KMS-11 (cell line): ENCODE measurements at regions not wholly inside any gene's neighbourhood (a gene's known extent, or its start where the extent isn't known, plus 50 kb on each side); places are given as distances from the start of the nearest gene placed in this dataset.

Source experiments
- H2AFZ ChIP-seq: fragments of 200-600 bp; sonication (generic); 2 replicates; pipeline ENCODE4 v1.6.1; 2016; ENCODE audit warnings: antibody characterized with exemption, mixed run types, low read depth
- H3K27ac ChIP-seq: fragments of 200-600 bp; sonication (generic); 2 replicates; pipeline ENCODE4 v1.6.1; 2016; ENCODE audit warnings: mild to moderate bottlenecking, mixed run types
- H3K27me3 ChIP-seq: fragments of 200-600 bp; sonication (generic); 2 replicates; pipeline ENCODE4 v1.6.1; 2017; ENCODE audit warnings: mild to moderate bottlenecking, low read depth, mixed run types, moderate library complexity; ENCODE audit not compliant: insufficient read depth
- H3K36me3 ChIP-seq: fragments of 200-600 bp; sonication (generic); 2 replicates; pipeline ENCODE4 v1.6.1; 2017; ENCODE audit warnings: mild to moderate bottlenecking, mixed run types; ENCODE audit not compliant: insufficient read depth
- H3K4me1 ChIP-seq: fragments of 200-600 bp; sonication (generic); 2 replicates; pipeline ENCODE4 v1.6.1; 2016; ENCODE audit warnings: mild to moderate bottlenecking, low read depth, mixed run types; ENCODE audit not compliant: poor library complexity, severe bottlenecking
- H3K4me2 ChIP-seq: fragments of 200-600 bp; sonication (generic); 2 replicates; pipeline ENCODE4 v1.7.0; 2016; ENCODE audit warnings: mild to moderate bottlenecking, mixed run types
- H3K4me3 ChIP-seq: fragments of 200-600 bp; sonication (generic); IDR thresholded peaks from 2 replicates; pipeline ENCODE4 v1.6.1; 2017; ENCODE audit warnings: low read depth, low read length, mixed read lengths; ENCODE audit not compliant: insufficient read depth
- H3K79me2 ChIP-seq: fragments of 200-600 bp; sonication (generic); 2 replicates; pipeline ENCODE4 v1.6.1; 2016; ENCODE audit warnings: low read depth, mixed run types; ENCODE audit not compliant: insufficient read depth
- H3K9ac ChIP-seq: fragments of 200-600 bp; sonication (generic); 2 replicates; pipeline ENCODE4 v1.6.1; 2016; ENCODE audit warnings: mild to moderate bottlenecking, mixed run types
- H4K20me1 ChIP-seq: fragments of 200-600 bp; sonication (generic); 2 replicates; pipeline ENCODE4 v1.6.1; 2016; ENCODE audit warnings: mild to moderate bottlenecking, mixed run types; ENCODE audit not compliant: insufficient read depth
- TF ChIP-seq, protein P1 (sequence below): fragments of 200-600 bp; sonication (generic); conservative IDR thresholded peaks from 2 replicates; pipeline ENCODE4 v1.6.1; 2017; ENCODE audit warnings: low read depth, mild to moderate bottlenecking, antibody characterized with exemption, low read length, moderate library complexity, mixed read lengths

DNA sequence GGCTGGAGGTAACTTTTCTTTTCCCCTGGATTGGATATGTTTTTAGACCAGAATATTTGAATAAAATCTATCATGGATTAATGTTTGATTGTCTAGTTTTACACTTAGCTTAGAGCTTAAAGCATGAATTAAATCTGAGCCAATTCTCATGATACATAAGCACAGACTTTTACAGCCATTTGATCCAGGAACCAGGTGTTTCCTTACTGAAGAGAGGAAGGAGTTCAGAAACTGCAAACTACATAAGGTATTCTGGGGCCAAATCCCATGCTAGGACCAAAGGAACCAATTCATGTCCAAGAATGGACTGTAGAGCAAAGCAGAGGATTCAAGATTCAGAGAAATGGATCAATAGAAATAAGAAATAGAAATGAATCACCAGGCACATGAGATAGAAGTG, 360.4 kb upstream of the ZNF608 start:
- TF ChIP-seq, protein P1, sequence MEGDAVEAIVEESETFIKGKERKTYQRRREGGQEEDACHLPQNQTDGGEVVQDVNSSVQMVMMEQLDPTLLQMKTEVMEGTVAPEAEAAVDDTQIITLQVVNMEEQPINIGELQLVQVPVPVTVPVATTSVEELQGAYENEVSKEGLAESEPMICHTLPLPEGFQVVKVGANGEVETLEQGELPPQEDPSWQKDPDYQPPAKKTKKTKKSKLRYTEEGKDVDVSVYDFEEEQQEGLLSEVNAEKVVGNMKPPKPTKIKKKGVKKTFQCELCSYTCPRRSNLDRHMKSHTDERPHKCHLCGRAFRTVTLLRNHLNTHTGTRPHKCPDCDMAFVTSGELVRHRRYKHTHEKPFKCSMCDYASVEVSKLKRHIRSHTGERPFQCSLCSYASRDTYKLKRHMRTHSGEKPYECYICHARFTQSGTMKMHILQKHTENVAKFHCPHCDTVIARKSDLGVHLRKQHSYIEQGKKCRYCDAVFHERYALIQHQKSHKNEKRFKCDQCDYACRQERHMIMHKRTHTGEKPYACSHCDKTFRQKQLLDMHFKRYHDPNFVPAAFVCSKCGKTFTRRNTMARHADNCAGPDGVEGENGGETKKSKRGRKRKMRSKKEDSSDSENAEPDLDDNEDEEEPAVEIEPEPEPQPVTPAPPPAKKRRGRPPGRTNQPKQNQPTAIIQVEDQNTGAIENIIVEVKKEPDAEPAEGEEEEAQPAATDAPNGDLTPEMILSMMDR = no peak
- H2AFZ ChIP-seq = no peak overlapping the region
- H3K79me2 ChIP-seq = no peaks in the 10 kb centered on the region
- no peak overlapping the region for H3K27ac ChIP-seq
- no peak overlapping the region for H3K4me3 ChIP-seq
- H3K4me1 ChIP-seq = no peaks in the 10 kb centered on the region
- H4K20me1 ChIP-seq = no peaks in the 10 kb centered on the region
- H3K36me3 ChIP-seq = no peaks in the 10 kb centered on the region
- no peaks in the 10 kb centered on the region for H3K27me3 ChIP-seq
- H3K9ac ChIP-seq = no peak overlapping the region
- no peak overlapping the region for H3K4me2 ChIP-seq

DNA sequence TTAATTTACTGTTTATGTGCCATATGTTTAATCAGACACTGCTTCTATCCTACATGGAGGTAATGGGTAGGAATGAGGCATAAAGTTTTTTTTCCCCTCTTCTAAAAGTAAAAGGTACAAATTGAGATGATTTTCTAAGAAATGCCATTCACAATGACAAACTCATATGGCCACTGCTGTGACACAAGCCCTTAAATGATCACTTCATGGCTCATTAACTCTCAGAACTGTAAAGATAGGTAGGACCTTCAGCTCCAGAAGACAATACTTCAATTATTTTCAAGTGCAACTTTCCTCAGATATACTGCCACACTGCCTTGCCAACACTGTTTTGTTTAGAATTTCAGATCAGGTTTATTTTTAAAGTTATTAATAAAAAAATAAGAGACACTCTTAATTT, 362.9 kb upstream of the ZNF608 start:
- Histone ChIP-seq H3K4me1 (no peaks in the 10 kb centered on the region), H3K27me3 (no peaks in the 10 kb centered on the region), H3K79me2 (no peaks in the 10 kb centered on the region), H4K20me1 (no peaks in the 10 kb centered on the region), H3K9ac (no peak overlapping the region), H3K4me3 (no peak overlapping the region), H3K36me3 (no peaks in the 10 kb centered on the region), H3K27ac (no peak overlapping the region), H2AFZ (no peak overlapping the region), H3K4me2 (no peak overlapping the region)
- TF ChIP-seq, protein P1 = no peak

DNA sequence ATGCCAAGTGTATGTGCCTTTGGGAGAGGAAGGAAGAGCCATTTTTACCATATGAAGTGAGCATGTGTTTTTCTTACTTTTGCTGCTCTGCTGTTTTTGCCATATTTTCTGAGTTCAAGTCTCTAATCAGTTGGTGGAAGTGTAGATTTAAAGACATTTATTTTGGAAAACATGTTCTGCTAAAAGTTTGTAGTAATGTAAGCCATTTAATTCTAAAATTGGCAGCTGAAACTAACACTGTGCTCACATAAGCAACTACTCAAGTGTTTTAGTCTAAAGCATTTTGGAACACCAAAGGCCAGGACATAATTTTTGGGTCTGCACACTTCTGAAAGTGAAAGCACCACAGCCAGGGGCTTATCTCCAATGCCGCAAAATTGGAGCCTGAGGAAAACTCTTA, 363.4 kb upstream of the ZNF608 start:
- Histone ChIP-seq H3K27ac (no peak overlapping the region), H4K20me1 (no peaks in the 10 kb centered on the region), H3K27me3 (no peaks in the 10 kb centered on the region), H3K4me1 (no peaks in the 10 kb centered on the region), H3K36me3 (no peaks in the 10 kb centered on the region), H3K4me3 (no peak overlapping the region), H2AFZ (no peak overlapping the region), H3K79me2 (no peaks in the 10 kb centered on the region), H3K4me2 (no peak overlapping the region), H3K9ac (no peak overlapping the region)
- TF ChIP-seq, protein P1 = no peak

DNA sequence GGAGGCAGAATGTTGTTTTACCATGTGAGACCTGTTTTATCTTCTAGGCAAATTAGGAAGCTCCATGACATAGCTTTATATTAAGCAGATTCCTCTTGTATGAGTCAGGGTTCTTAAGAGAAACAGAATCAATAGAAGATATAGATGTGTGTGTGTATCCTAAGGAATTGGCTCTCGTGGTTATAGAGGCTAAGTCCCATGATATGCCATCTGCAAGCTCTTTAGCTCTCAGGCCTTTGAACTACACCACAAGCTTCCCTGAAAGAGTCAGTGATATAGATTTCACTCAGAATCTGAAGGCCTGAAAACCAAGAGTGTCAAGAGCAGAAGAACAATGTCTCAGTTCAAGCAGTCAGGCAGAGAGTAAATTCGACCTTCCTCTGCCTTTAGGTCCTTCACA, 365.8 kb upstream of the ZNF608 start:
- no peaks in the 10 kb centered on the region for H3K4me1 ChIP-seq
- H3K27me3 ChIP-seq = no peaks in the 10 kb centered on the region
- no peaks in the 10 kb centered on the region for H3K36me3 ChIP-seq
- no peak overlapping the region for H2AFZ ChIP-seq
- TF ChIP-seq, protein P1 = no peak
- H3K27ac ChIP-seq = no peak overlapping the region
- no peak overlapping the region for H3K4me2 ChIP-seq
- H4K20me1 ChIP-seq = no peaks in the 10 kb centered on the region
- H3K9ac ChIP-seq = no peak overlapping the region
- no peaks in the 10 kb centered on the region for H3K79me2 ChIP-seq
- no peak overlapping the region for H3K4me3 ChIP-seq

DNA sequence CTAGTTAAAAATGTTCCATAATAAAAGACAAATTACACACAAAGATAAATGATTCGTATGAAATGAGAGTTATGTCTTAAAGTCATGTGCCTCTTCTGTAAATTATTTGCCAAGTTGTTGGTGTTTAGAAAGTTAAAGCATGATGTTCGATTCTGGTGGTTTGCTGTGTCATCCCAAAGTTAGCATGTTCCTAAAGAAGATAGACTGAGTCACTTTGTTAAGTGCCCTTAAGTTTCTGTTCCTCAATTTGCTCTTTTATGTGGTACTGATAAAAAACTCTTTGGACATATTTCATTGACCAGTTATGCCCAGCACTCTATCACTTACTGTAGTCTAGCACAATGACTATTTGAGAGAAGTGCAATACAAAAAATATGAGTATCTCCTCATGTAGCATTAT, 366.9 kb upstream of the ZNF608 start:
- Histone ChIP-seq H3K36me3 (no peaks in the 10 kb centered on the region), H3K4me1 (no peaks in the 10 kb centered on the region), H2AFZ (no peak overlapping the region), H4K20me1 (no peaks in the 10 kb centered on the region), H3K4me3 (no peak overlapping the region), H3K27ac (no peak overlapping the region), H3K27me3 (no peaks in the 10 kb centered on the region), H3K79me2 (no peaks in the 10 kb centered on the region), H3K4me2 (no peak overlapping the region), H3K9ac (no peak overlapping the region)
- TF ChIP-seq, protein P1 = no peak
